Esophagus (tissue), 2 donors: ENCODE measurements at regions not wholly inside any gene's neighbourhood (a gene's known extent, or its start where the extent isn't known, plus 50 kb on each side); places are given as distances from the start of the nearest gene placed in this dataset.

Experiments
- H3K27ac ChIP-seq, 2 donors: one replicate each; pipeline ENCODE4 v1.5.1; 2013; ENCODE audit warnings: low read depth in 2 of 2, mild to moderate bottlenecking in 2 of 2, inconsistent platforms in 1 of 2, low read length in 1 of 2, moderate library complexity in 1 of 2
- H3K27me3 ChIP-seq, 2 donors: one replicate each; pipeline ENCODE4 v1.6.1; 2013; ENCODE audit warnings: low read length in 2 of 2, control low read depth in 1 of 2, mild to moderate bottlenecking in 1 of 2; ENCODE audit not compliant: insufficient read depth in 2 of 2, control insufficient read depth in 1 of 2
- H3K36me3 ChIP-seq, 2 donors: one replicate each; pipeline ENCODE4 v1.6.1; 2013; ENCODE audit warnings: low read length in 1 of 2; ENCODE audit not compliant: control insufficient read depth in 2 of 2, insufficient read depth in 2 of 2
- H3K4me1 ChIP-seq, 2 donors: one replicate each; pipeline ENCODE4 v1.6.1; 2013; ENCODE audit warnings: low read length in 1 of 2; ENCODE audit not compliant: control insufficient read depth in 2 of 2, insufficient read depth in 2 of 2
- H3K4me3 ChIP-seq, 2 donors: one replicate each; pipeline ENCODE4 v1.5.1; 2013; ENCODE audit warnings: low read length in 2 of 2, mild to moderate bottlenecking in 2 of 2, low read depth in 1 of 2, moderate library complexity in 1 of 2
- H3K9me3 ChIP-seq, 2 donors: one replicate each; pipeline ENCODE4 v1.6.1; 2013; ENCODE audit warnings: mild to moderate bottlenecking in 2 of 2, low read depth in 1 of 2, low read length in 1 of 2, moderate library complexity in 1 of 2; ENCODE audit not compliant: control insufficient read depth in 2 of 2, insufficient read depth in 1 of 2
- WGBS, 2 donors: extraction: QIAGEN DNeasy Blood & Tissue Kit; methylation state at CpG; one replicate each; pipeline ENCODE4 v1.1.7; 2013; 5-methylcytosine and 5-hydroxymethylcytosine counted together
- donor health status: healthy with polysubstance abuse.
- donor health status: Bipolar disorder and iron deficiency.

DNA sequence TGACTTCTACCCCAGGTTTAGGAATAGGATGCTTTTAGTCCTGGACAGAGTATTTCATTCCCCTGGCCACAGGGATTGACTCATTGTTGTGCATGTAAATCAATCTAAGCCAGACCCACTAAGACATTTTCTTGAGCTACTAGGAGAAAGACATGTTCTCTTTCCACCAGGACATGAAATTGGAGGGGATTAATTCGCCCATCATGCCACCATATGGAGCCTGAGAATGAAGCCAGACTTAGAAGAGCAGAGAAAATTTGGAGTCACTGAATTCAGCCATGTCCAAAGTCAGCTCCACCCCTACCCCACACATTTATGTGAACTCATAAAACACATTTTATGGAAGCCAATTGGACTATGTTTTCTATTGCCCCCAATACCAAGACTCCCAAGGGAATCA, 322.5 kb downstream of the NFIB start:
- Histone ChIP-seq H3K4me1 (no peaks in the 10 kb centered on the region), H3K27ac (no peak overlapping the region), H3K36me3 (no peaks in the 10 kb centered on the region), H3K9me3 (peaks cover 0 to 3% of the 10 kb centered on the region in 2 donors), H3K27me3 (no peaks in the 10 kb centered on the region), H3K4me3 (no peak overlapping the region)
- 72 to 89% methylated on average over 1 of the region's 1 CpG for WGBS, 2 donors

GRCh38 chr9:13990994-13991393, 322.9 kb downstream of the NFIB start:
- Histone ChIP-seq H3K4me1 (no peaks in the 10 kb centered on the region), H3K27me3 (no peaks in the 10 kb centered on the region), H3K36me3 (no peaks in the 10 kb centered on the region), H3K4me3 (no peak overlapping the region), H3K27ac (no peak overlapping the region), H3K9me3 (peaks cover 0 to 4% of the 10 kb centered on the region in 2 donors)
- WGBS, 2 donors: 65 to 67% methylated on average over 4 of the region's 4 CpGs

GRCh38 chr9:13990331-13990730, 323.6 kb downstream of the NFIB start:
- H3K36me3 ChIP-seq: no peaks in the 10 kb centered on the region
- no peak overlapping the region for H3K27ac ChIP-seq
- H3K4me1 ChIP-seq: no peaks in the 10 kb centered on the region
- H3K9me3 ChIP-seq: peaks cover 0 to 4% of the 10 kb centered on the region in 2 donors
- H3K27me3 ChIP-seq: no peaks in the 10 kb centered on the region
- no peak overlapping the region for H3K4me3 ChIP-seq

DNA sequence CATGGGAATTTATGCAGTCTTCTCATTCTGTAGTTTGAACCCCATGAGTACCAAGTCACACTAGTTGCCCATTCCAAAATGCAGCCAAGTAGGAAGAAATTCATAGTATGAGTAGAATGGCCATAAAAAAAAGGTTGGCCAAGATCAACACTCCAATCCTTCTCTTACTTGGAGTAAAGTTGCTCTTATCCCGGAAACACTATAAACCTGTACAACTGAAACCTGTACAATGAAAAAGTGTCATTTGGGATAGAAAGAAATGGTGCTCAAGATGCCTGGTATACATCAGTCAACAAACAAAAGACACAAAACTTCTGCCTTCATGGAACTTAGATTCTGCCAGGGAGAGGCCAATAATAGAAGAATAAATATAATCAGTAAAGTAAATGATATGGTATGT, 325.0 kb downstream of the NFIB start:
- 63 to 93% methylated on average over 1 of the region's 1 CpG for WGBS, 2 donors
- Histone ChIP-seq H3K27ac (no peak overlapping the region), H3K36me3 (no peaks in the 10 kb centered on the region), H3K4me3 (no peak overlapping the region), H3K9me3 (peaks cover 0 to 4% of the 10 kb centered on the region in 2 donors), H3K4me1 (no peaks in the 10 kb centered on the region), H3K27me3 (no peaks in the 10 kb centered on the region)

GRCh38 chr9:13983607-13984006, 330.3 kb downstream of the NFIB start:
- no peaks in the 10 kb centered on the region for H3K27me3 ChIP-seq
- peaks cover 0 to 4% of the 10 kb centered on the region in 2 donors for H3K9me3 ChIP-seq
- no peaks in the 10 kb centered on the region for H3K36me3 ChIP-seq
- WGBS, 2 donors: 87 to 89% methylated on average over 4 of the region's 4 CpGs
- no peaks in the 10 kb centered on the region for H3K4me1 ChIP-seq
- no peak overlapping the region for H3K4me3 ChIP-seq
- H3K27ac ChIP-seq: no peak overlapping the region

DNA sequence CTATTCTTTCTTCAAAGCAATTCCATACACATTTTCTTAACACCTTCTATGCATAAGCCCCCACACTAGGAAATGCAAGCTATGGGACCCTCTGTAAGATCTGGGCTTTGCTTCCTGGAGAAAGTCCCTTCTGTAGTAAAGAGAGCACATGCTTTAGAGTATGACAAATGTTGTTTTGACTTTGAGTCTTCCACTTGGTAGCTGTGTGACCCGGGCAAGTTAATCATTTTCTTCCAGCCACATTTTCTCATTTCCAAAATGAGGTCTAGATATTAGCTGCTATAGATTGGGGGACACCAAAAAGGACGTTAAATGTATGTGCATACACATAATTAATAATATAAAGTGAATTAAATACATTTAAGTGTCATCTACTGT, 334.0 kb downstream of the NFIB start:
- no peaks in the 10 kb centered on the region for H3K9me3 ChIP-seq
- 43 to 54% methylated on average over 2 of the region's 2 CpGs for WGBS, 2 donors
- H3K4me1 ChIP-seq: no peaks in the 10 kb centered on the region
- H3K27me3 ChIP-seq: no peaks in the 10 kb centered on the region
- H3K4me3 ChIP-seq: no peak overlapping the region
- no peak overlapping the region for H3K27ac ChIP-seq
- H3K36me3 ChIP-seq: no peaks in the 10 kb centered on the region

GRCh38 chr9:13975611-13976290, 338.2 kb downstream of the NFIB start:
- Histone ChIP-seq H3K27ac (no peak overlapping the region), H3K9me3 (no peaks in the 10 kb centered on the region), H3K27me3 (no peaks in the 10 kb centered on the region), H3K36me3 (no peaks in the 10 kb centered on the region), H3K4me1 (no peaks in the 10 kb centered on the region), H3K4me3 (no peak overlapping the region)
- 77 to 80% methylated on average over 1 of the region's 1 CpG for WGBS, 2 donors

DNA sequence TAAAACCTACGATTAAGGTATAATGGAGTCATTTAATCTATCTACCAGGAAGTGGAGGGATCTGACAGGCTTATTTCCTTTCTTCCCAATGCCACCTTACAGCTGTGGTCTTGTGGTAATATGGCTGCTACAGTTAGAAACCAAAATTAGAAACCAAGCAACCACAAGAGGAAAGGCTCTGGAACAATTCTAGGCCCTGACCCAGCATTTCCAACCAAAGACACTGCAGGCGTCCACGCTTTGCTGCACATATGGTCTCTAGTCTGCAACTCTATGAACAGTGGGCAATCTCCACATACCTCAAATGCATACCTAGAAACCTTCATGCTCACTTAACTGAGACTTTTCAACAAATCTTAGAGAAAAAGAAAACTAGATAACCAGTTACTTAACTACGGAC, 339.1 kb downstream of the NFIB start:
- Histone ChIP-seq H3K27me3 (no peaks in the 10 kb centered on the region), H3K27ac (no peak overlapping the region), H3K36me3 (no peaks in the 10 kb centered on the region), H3K4me1 (no peaks in the 10 kb centered on the region), H3K4me3 (no peak overlapping the region), H3K9me3 (no peaks in the 10 kb centered on the region)
- 81 to 85% methylated on average over 4 of the region's 4 CpGs for WGBS, 2 donors

DNA sequence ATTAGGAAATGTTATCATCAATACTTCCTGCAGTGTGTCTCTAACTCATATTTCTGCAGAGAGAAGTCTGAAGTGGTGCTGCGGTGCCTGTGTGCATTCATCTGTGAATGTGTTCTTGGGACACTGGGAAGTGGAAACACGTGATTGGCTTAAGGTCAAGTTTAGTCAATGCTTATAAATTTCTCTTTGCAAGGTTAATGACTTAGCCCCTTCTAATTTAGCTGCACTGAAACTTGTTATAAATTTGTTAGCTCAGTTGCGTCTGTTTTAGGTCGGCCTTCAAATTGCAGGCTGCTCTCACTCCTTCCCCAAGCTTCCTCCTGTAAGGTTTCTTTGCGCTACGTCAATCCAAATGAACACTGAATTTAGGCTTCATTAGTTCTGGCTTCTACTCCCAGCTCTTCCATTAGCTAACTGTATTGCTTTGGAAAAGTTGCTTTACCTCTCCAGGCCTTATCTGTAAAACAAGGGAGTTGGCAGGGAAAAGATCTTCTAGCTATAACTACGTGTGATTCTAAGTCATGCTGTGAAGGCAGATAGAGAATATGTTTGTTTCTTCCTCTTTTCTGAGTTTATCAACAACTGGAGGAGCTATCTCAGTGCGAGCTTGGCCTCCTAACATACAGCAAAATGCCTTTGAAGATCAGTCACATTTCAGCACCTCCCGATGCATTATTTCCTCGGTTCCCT, 341.8 kb downstream of the NFIB start:
- no peak overlapping the region for H3K4me3 ChIP-seq
- WGBS, 2 donors: 76 to 84% methylated on average over 10 of the region's 10 CpGs
- H3K27me3 ChIP-seq: no peaks in the 10 kb centered on the region
- no peak overlapping the region for H3K27ac ChIP-seq
- H3K4me1 ChIP-seq: no peaks in the 10 kb centered on the region
- H3K9me3 ChIP-seq: no peaks in the 10 kb centered on the region
- H3K36me3 ChIP-seq: no peaks in the 10 kb centered on the region

DNA sequence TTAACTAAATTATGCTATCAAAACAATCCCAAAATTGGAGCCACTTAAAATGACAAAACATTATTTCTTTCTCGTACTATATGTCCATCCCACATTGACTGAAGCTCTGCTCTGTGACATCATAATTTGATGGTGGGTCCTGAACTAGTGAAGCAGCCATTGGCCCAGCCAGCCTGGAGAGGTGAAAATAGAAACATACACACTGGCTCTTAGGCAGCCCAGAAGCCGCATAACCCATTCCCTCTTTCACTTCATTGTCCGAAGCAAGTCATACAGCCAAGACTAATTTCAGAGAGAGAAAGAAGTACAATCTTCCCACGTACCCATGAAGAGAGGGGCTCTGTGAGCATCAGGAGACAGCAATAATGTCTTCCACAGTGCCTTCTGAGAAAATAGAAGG, 342.5 kb downstream of the NFIB start:
- WGBS, 2 donors: 84 to 85% methylated on average over 4 of the region's 4 CpGs
- Histone ChIP-seq H3K4me3 (no peak overlapping the region), H3K27ac (no peak overlapping the region), H3K27me3 (no peaks in the 10 kb centered on the region), H3K36me3 (no peaks in the 10 kb centered on the region), H3K9me3 (no peaks in the 10 kb centered on the region), H3K4me1 (no peaks in the 10 kb centered on the region)
